ENCODE measurements at regions not wholly inside any gene's neighbourhood (a gene's known extent, or its start where the extent isn't known, plus 50 kb on each side); places are given as distances from the start of the nearest gene placed in this dataset.
"Not testable (repeated sequence)": the region's sequence is repeated elsewhere in the genome, so short reads cannot be mapped to it uniquely, and the experiment has no call there.

DNA sequence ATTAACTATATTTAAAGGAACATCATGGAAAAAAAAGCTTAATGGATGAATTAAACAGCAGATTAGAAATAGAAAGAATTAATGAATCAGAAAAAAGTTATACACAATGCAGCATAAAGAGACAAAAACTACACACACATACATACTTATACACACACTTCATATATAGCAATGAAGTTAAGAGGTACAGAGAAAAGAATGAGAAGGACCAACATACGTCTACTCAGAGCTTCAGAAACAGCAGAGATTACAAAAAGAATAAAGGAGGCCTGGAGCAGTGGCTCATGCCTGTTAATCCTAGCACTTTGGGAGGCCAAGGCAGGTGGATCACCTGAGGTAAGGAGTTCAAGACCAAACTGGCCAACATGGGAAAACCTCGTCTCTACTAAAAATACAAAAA is 133.9 kb upstream of the TNPO1 start:
- H3K27me3 Mint-ChIP-seq, result peaks cover 3% of the 10 kb centered on the region
- H3K9me3 Mint-ChIP-seq, result no peaks in the 10 kb centered on the region
- CTCF ChIA-PET, result no interaction called here
- H3K4me1 Mint-ChIP-seq, result no peaks in the 10 kb centered on the region
- no peak for DNase-seq
- H3K27ac Mint-ChIP-seq, result no peak overlapping the region
- no peak overlapping the region for H3K4me3 Mint-ChIP-seq
- POLR2A ChIA-PET, result no interaction called here
- H3K36me3 Mint-ChIP-seq (ENCODE audit: low read depth), result no peaks in the 10 kb centered on the region

- no peaks in the 10 kb centered on the region for H3K9me3 Mint-ChIP-seq
- POLR2A ChIA-PET, result no interaction called here
- H3K27ac Mint-ChIP-seq, result no peak overlapping the region
- no peak overlapping the region for H3K4me3 Mint-ChIP-seq
- no peaks in the 10 kb centered on the region for H3K36me3 Mint-ChIP-seq (ENCODE audit: low read depth)
- no peaks in the 10 kb centered on the region for H3K4me1 Mint-ChIP-seq
- no peak for DNase-seq
- CTCF ChIA-PET, result no interaction called here
- peaks cover 3% of the 10 kb centered on the region for H3K27me3 Mint-ChIP-seq
These were observed 134.7 kb upstream of the TNPO1 start for GRCh38 chr5:72681781-72682180.

DNA sequence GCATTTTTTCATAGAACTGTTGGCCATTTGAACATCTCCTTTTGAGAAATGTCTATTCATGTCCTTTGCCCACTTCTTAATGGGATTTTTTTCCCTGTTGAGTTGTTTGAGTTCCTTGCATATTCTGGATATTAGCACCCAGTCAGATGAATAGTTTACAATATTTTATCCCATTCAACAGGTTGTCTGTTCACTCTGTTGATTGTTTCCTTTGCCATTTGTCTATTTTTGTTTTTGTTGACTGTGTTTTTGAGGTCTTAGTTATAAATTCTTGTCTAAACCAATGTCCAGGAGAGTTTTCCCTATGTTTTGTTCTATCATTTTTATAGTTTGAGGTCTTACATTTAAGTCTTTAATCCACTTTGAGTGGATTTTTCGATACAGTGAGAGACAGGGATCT is 139.0 kb upstream of the TNPO1 start:
- peaks cover 8% of the 10 kb centered on the region for H3K27me3 Mint-ChIP-seq
- CTCF ChIA-PET, result no interaction called here
- H3K36me3 Mint-ChIP-seq (ENCODE audit: low read depth), result no peaks in the 10 kb centered on the region
- no peaks in the 10 kb centered on the region for H3K4me1 Mint-ChIP-seq
- no peak overlapping the region for H3K4me3 Mint-ChIP-seq
- POLR2A ChIA-PET, result no interaction called here
- H3K9me3 Mint-ChIP-seq, result no peaks in the 10 kb centered on the region
- no peak for DNase-seq
- no peak overlapping the region for H3K27ac Mint-ChIP-seq

- H3K4me1 Mint-ChIP-seq; POLR2A ChIA-PET; H3K27me3 Mint-ChIP-seq; DNase-seq; H3K9me3 Mint-ChIP-seq; H3K4me3 Mint-ChIP-seq; H3K36me3 Mint-ChIP-seq (ENCODE audit: low read depth); CTCF ChIA-PET; H3K27ac Mint-ChIP-seq: not testable (repeated sequence)
These were observed 139.6 kb upstream of the TNPO1 start for GRCh38 chr5:72676831-72677230.

DNA sequence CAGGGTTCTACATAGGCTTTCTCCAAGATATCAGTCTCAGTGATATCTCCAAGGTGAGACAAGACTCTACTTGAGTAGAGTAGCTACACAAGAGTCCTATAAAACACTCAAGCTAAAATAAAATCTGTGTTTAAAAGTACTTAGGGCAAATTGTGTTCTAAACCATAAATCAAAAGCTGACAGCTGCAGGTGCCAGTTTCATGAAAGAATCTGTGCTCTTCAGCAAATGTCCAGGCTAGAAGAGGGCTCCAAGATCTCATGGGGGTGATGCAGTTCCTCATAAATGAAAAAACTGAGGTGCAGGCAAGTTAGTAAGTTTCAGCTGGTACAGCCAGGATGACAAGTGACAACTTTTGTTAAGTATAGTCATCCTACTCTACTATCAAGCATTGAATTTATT is 142.8 kb upstream of the TNPO1 start:
- POLR2A ChIA-PET, result no interaction called here

GRCh38 chr5:72673180-72673579 is 143.3 kb upstream of the TNPO1 start:
- ChIA-PET CTCF (no interaction called here), POLR2A (no interaction called here)
- DNase-seq, result no peak
- Mint-ChIP-seq H3K4me1 (no peaks in the 10 kb centered on the region), H3K4me3 (no peak overlapping the region), H3K9me3 (no peaks in the 10 kb centered on the region), H3K27me3 (peaks cover 12% of the 10 kb centered on the region), H3K36me3 (ENCODE audit: low read depth) (no peaks in the 10 kb centered on the region), H3K27ac (no peak overlapping the region)

More for the DNA sequence above, 142.8 kb upstream of the TNPO1 start:
- CTCF ChIA-PET, result no interaction called here
- Mint-ChIP-seq H3K27me3 (peaks cover 12% of the 10 kb centered on the region), H3K36me3 (ENCODE audit: low read depth) (no peaks in the 10 kb centered on the region), H3K4me1 (no peaks in the 10 kb centered on the region), H3K4me3 (no peak overlapping the region), H3K27ac (no peak overlapping the region), H3K9me3 (no peaks in the 10 kb centered on the region)
- DNase-seq, result no peak

DNA sequence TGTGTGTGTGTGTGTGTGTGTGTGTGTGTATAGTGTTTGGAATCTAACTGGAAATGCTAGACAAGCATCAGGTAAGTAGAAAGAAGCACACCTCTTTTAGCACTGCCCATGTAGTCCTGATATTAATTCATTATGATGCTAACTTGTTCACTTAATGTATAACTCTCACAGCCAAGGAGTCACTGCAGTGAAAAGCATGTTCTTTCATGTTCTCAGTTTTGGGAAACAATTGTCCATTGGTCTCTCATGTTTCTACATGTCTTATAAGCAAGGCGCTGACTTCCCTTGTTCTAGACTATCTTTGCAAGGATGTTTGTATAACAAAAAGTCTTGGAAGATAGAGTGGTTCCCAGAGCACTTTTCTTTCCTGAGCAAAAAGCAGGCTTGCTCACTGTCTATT is 148.8 kb upstream of the TNPO1 start:
- ChIA-PET POLR2A (no interaction called here), CTCF (no interaction called here)
- no peak overlapping the region for H3K27ac Mint-ChIP-seq
- no peak overlapping the region for H3K4me3 Mint-ChIP-seq
- no peaks in the 10 kb centered on the region for H3K4me1 Mint-ChIP-seq
- no peaks in the 10 kb centered on the region for H3K9me3 Mint-ChIP-seq
- no peak for DNase-seq
- H3K27me3 Mint-ChIP-seq, result peaks cover 6% of the 10 kb centered on the region
- no peaks in the 10 kb centered on the region for H3K36me3 Mint-ChIP-seq (ENCODE audit: low read depth)

GRCh38 chr5:72662936-72663335 is 153.5 kb upstream of the TNPO1 start:
- H3K36me3 Mint-ChIP-seq (ENCODE audit: low read depth), result no peaks in the 10 kb centered on the region
- H3K4me3 Mint-ChIP-seq, result no peak overlapping the region
- POLR2A ChIA-PET, result no interaction called here
- no peak for DNase-seq
- CTCF ChIA-PET, result no interaction called here
- no peak overlapping the region for H3K27ac Mint-ChIP-seq
- H3K27me3 Mint-ChIP-seq, result peaks cover 3% of the 10 kb centered on the region
- no peaks in the 10 kb centered on the region for H3K9me3 Mint-ChIP-seq
- no peaks in the 10 kb centered on the region for H3K4me1 Mint-ChIP-seq

DNA sequence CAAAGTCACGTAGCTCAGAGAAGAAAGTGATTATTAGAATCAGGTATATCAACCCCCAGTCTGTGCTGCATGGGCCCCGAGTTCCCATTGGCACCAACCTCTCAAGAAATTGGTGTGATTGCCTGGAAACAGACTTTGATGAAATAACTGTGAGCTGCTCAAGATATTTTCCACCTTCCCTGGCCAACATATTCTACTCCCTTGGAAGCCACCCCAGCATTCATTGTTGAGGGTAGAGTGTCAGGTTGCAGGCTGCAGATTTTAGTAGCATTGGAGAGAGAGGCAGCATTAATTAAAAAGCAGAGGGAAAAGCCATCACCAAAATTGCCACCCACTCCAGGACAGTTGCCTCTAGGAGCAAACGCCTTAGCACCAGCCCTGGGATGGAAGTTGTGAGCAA is 154.2 kb upstream of the TNPO1 start:
- Mint-ChIP-seq H3K36me3 (ENCODE audit: low read depth) (no peaks in the 10 kb centered on the region), H3K4me3 (no peak overlapping the region), H3K9me3 (no peaks in the 10 kb centered on the region), H3K4me1 (no peaks in the 10 kb centered on the region), H3K27ac (no peak overlapping the region), H3K27me3 (peaks cover 3% of the 10 kb centered on the region)
- DNase-seq, result no peak
- CTCF ChIA-PET, result no interaction called here
- POLR2A ChIA-PET, result no interaction called here

DNA sequence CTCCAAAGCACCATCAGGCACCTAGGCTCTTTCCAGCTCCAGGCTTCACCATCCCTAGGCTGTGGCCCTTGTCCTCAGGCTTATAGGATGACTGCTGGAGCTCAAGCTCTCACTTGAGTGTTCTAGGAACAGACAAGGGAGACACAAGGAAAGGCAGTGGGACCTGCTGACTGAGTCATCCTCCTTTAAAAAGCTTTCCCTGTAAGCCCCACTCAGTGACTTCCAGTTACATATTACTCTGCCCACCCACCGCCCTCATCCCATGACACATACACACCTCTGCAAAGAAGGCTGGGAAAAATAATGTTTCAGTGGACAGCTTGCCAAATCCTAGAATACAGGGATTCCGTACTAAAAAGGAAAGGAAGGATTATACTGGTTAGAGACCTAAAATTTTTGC is 154.2 kb upstream of the ZNF366 start:
- no peak overlapping the region for H3K27ac Mint-ChIP-seq
- DNase-seq, result no peak
- H3K27me3 Mint-ChIP-seq, result peaks cover 3% of the 10 kb centered on the region
- no peaks in the 10 kb centered on the region for H3K9me3 Mint-ChIP-seq
- no peaks in the 10 kb centered on the region for H3K4me1 Mint-ChIP-seq
- ChIA-PET CTCF (interaction anchor here (1.2 kb wide), 1 partner anchor 18 kb away, joined by 3 read pairs; no protein-coding TSS in a partner anchor), POLR2A (no interaction called here)
- no peak overlapping the region for H3K4me3 Mint-ChIP-seq
- H3K36me3 Mint-ChIP-seq (ENCODE audit: low read depth), result no peaks in the 10 kb centered on the region

- Mint-ChIP-seq H3K27me3 (peaks cover 3% of the 10 kb centered on the region), H3K4me1 (no peaks in the 10 kb centered on the region), H3K9me3 (no peaks in the 10 kb centered on the region), H3K36me3 (ENCODE audit: low read depth) (no peaks in the 10 kb centered on the region), H3K4me3 (no peak overlapping the region), H3K27ac (no peak overlapping the region)
- ChIA-PET CTCF (no interaction called here), POLR2A (no interaction called here)
- no peak for DNase-seq
These were observed 152.5 kb upstream of the ZNF366 start for GRCh38 chr5:72659726-72660125.

- Mint-ChIP-seq H3K4me1 (no peaks in the 10 kb centered on the region), H3K27ac (no peak overlapping the region), H3K27me3 (peaks cover 3% of the 10 kb centered on the region), H3K4me3 (no peak overlapping the region), H3K36me3 (ENCODE audit: low read depth) (no peaks in the 10 kb centered on the region), H3K9me3 (no peaks in the 10 kb centered on the region)
- CTCF ChIA-PET, result no interaction called here
- DNase-seq, result no peak
- POLR2A ChIA-PET, result no interaction called here
These were observed 151.7 kb upstream of the ZNF366 start for GRCh38 chr5:72658761-72659540.

DNA sequence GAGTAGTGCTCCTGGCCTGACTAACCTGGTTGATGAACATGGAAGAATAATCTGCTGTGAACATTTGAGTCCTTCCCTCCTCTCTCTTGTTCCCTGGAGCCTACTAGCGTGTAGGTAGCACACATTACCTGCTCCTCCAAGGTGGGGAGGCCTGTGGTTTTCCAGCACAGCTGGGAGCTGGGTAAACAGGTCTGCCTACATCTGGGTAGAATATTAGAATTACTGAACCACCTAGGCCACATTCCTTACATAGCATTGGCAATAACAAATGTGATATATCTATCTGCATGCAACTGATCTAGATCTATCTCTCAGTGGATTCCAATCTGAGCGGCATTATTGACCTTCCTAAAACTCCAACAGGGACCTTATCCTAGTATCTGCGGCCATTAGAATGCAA is 151.0 kb upstream of the ZNF366 start:
- Mint-ChIP-seq H3K27ac (no peak overlapping the region), H3K36me3 (ENCODE audit: low read depth) (no peaks in the 10 kb centered on the region), H3K4me1 (no peaks in the 10 kb centered on the region), H3K4me3 (no peak overlapping the region), H3K9me3 (no peaks in the 10 kb centered on the region), H3K27me3 (peaks cover 3% of the 10 kb centered on the region)
- ChIA-PET POLR2A (no interaction called here), CTCF (no interaction called here)
- DNase-seq, result no peak

- Mint-ChIP-seq H3K27me3 (peaks cover 3% of the 10 kb centered on the region), H3K27ac (no peak overlapping the region), H3K9me3 (no peaks in the 10 kb centered on the region), H3K4me3 (no peak overlapping the region), H3K4me1 (no peaks in the 10 kb centered on the region), H3K36me3 (ENCODE audit: low read depth) (no peaks in the 10 kb centered on the region)
- ChIA-PET CTCF (no interaction called here), POLR2A (no interaction called here)
- DNase-seq, result no peak
These were observed 149.7 kb upstream of the ZNF366 start for GRCh38 chr5:72656756-72657513.

All from activated CD4-positive, alpha-beta memory T cell treated with anti-CD3 and anti-CD28 coated beads, Interleukin-2, amount 10 ng/mL, durations not matched to agents 7 days and 5 days (primary cell).